ENCODE measurements at regions not wholly inside any gene's neighbourhood (a gene's known extent, or its start where the extent isn't known, plus 50 kb on each side); places are given as distances from the start of the nearest gene placed in this dataset.

GRCh38 chr14:105885561-105886320 lies 359.4 kb downstream of the TMEM121 start:
- TF ChIP-seq, protein P1, sequence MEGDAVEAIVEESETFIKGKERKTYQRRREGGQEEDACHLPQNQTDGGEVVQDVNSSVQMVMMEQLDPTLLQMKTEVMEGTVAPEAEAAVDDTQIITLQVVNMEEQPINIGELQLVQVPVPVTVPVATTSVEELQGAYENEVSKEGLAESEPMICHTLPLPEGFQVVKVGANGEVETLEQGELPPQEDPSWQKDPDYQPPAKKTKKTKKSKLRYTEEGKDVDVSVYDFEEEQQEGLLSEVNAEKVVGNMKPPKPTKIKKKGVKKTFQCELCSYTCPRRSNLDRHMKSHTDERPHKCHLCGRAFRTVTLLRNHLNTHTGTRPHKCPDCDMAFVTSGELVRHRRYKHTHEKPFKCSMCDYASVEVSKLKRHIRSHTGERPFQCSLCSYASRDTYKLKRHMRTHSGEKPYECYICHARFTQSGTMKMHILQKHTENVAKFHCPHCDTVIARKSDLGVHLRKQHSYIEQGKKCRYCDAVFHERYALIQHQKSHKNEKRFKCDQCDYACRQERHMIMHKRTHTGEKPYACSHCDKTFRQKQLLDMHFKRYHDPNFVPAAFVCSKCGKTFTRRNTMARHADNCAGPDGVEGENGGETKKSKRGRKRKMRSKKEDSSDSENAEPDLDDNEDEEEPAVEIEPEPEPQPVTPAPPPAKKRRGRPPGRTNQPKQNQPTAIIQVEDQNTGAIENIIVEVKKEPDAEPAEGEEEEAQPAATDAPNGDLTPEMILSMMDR (IDR thresholded peaks at IDR 0.05) = no peak
- no peak for TF ChIP-seq POLR2A (IDR thresholded peaks at IDR 0.05)
